H9 (cell line): ENCODE measurements at regions not wholly inside any gene's neighbourhood (a gene's known extent, or its start where the extent isn't known, plus 50 kb on each side); places are given as distances from the start of the nearest gene placed in this dataset.

Experiments
- DNase-seq: peaks from one replicate; pipeline ENCODE4 v3.0.0-alpha.2; 2017
- H2AFZ ChIP-seq: one replicate; pipeline ENCODE4 v1.6.1; 2013; ENCODE audit warnings: mild to moderate bottlenecking, low read length, control low read depth, moderate library complexity
- H2AK5ac ChIP-seq: 2 replicates; pipeline ENCODE4 v1.6.1; 2013; ENCODE audit warnings: low read length, control low read depth, mixed read lengths; ENCODE audit not compliant: insufficient read length
- H2BK120ac ChIP-seq: one replicate; pipeline ENCODE4 v1.6.1; 2013; ENCODE audit warnings: low read depth, mild to moderate bottlenecking, low read length, control low read depth, inconsistent platforms; ENCODE audit not compliant: poor library complexity, severe bottlenecking
- H2BK12ac ChIP-seq: 2 replicates; pipeline ENCODE4 v1.6.1; 2013; ENCODE audit warnings: low read length, control low read depth, mixed read lengths, low read depth; ENCODE audit not compliant: insufficient read length
- H2BK15ac ChIP-seq: 2 replicates; pipeline ENCODE4 v1.6.1; 2013; ENCODE audit warnings: low read depth, low read length, control low read depth
- H2BK20ac ChIP-seq: one replicate; pipeline ENCODE4 v1.6.1; 2013; ENCODE audit warnings: low read depth, mild to moderate bottlenecking, low read length, control low read depth, inconsistent platforms; ENCODE audit not compliant: poor library complexity, severe bottlenecking
- H2BK5ac ChIP-seq: 2 replicates; pipeline ENCODE4 v1.6.1; 2013; ENCODE audit warnings: low read length, control low read depth, mixed read lengths; ENCODE audit not compliant: insufficient read length
- H3K14ac ChIP-seq: 2 replicates; pipeline ENCODE4 v1.6.1; 2013; ENCODE audit warnings: low read length, control low read depth; ENCODE audit not compliant: insufficient read depth
- H3K18ac ChIP-seq: 2 replicates; pipeline ENCODE4 v1.6.1; 2013; ENCODE audit warnings: low read depth, mild to moderate bottlenecking, mixed read lengths, low read length, control low read depth; ENCODE audit not compliant: insufficient read length
- H3K23ac ChIP-seq: 2 replicates; pipeline ENCODE4 v1.6.1; 2013; ENCODE audit warnings: low read length, control low read depth, mixed read lengths, low read depth; ENCODE audit not compliant: insufficient read length
- H3K23me2 ChIP-seq: 2 replicates; pipeline ENCODE4 v1.6.1; 2013; ENCODE audit warnings: low read depth, mild to moderate bottlenecking, mixed read lengths, low read length, control low read depth; ENCODE audit not compliant: insufficient read length, poor library complexity, severe bottlenecking
- H3K27ac ChIP-seq: 2 replicates; pipeline ENCODE4 v1.5.1; 2013; ENCODE audit warnings: low read length, control low read depth, mixed read lengths, low read depth; ENCODE audit not compliant: insufficient read length
- H3K27me3 ChIP-seq: 2 replicates; pipeline ENCODE4 v1.6.1; 2013; ENCODE audit warnings: low read length, control low read depth, inconsistent platforms; ENCODE audit not compliant: insufficient read depth
- H3K4ac ChIP-seq: 2 replicates; pipeline ENCODE4 v1.6.1; 2013; ENCODE audit warnings: low read depth, mild to moderate bottlenecking, control low read depth, inconsistent platforms, low read length, moderate library complexity
- H3K4me1 ChIP-seq: 2 replicates; pipeline ENCODE4 v1.6.1; 2013; ENCODE audit warnings: low read length, control low read depth, inconsistent platforms; ENCODE audit not compliant: insufficient read depth
- H3K4me2 ChIP-seq: 2 replicates; pipeline ENCODE4 v1.6.1; 2013; ENCODE audit warnings: low read length, control low read depth, mixed read lengths; ENCODE audit not compliant: insufficient read length, insufficient read depth
- H3K56ac ChIP-seq: 2 replicates; pipeline ENCODE4 v1.6.1; 2013; ENCODE audit warnings: low read depth, mild to moderate bottlenecking, mixed read lengths, low read length, control low read depth; ENCODE audit not compliant: insufficient read length
- H3K79me1 ChIP-seq: 2 replicates; pipeline ENCODE4 v1.6.1; 2013; ENCODE audit warnings: low read depth, mild to moderate bottlenecking, moderate library complexity, low read length, control low read depth, inconsistent platforms; ENCODE audit not compliant: insufficient read depth, poor library complexity, severe bottlenecking
- H3K79me2 ChIP-seq: 2 replicates; pipeline ENCODE4 v1.6.1; 2013; ENCODE audit warnings: low read length, control low read depth, inconsistent platforms; ENCODE audit not compliant: insufficient read depth
- H3K9ac ChIP-seq: 2 replicates; pipeline ENCODE4 v1.6.1; 2013; ENCODE audit warnings: low read length, control low read depth, mixed read lengths; ENCODE audit not compliant: insufficient read length; ENCODE audit errors: extremely low read depth
- H3K9me3 ChIP-seq: one replicate; pipeline ENCODE4 v1.6.1; 2013; ENCODE audit warnings: low read depth, low read length, inconsistent platforms; ENCODE audit not compliant: control insufficient read depth
- H3T11ph ChIP-seq: one replicate; pipeline ENCODE4 v1.6.1; 2013; ENCODE audit warnings: mild to moderate bottlenecking, low read length, control low read depth, inconsistent platforms
- H4K20me1 ChIP-seq: one replicate; pipeline ENCODE4 v1.6.1; 2013; ENCODE audit not compliant: control insufficient read depth, insufficient read length, insufficient read depth
- H4K5ac ChIP-seq: 2 replicates; pipeline ENCODE4 v1.6.1; 2013; ENCODE audit warnings: low read depth, mild to moderate bottlenecking, mixed read lengths, low read length, control low read depth; ENCODE audit not compliant: insufficient read length
- H4K8ac ChIP-seq: replicated peaks from 2 replicates; pipeline ENCODE4 v1.6.1; 2013; ENCODE audit warnings: low read length, control low read depth, mixed read lengths, low read depth; ENCODE audit not compliant: insufficient read length
- H4K91ac ChIP-seq: 2 replicates; pipeline ENCODE4 v1.6.1; 2013; ENCODE audit warnings: low read depth, mild to moderate bottlenecking, moderate library complexity, mixed read lengths, low read length, control low read depth; ENCODE audit not compliant: insufficient read length
- H3K27ac Mint-ChIP-seq, 3 experiments: 2 replicates in 2 of 3; 3 replicates in 1 of 3; pipeline ENCODE4 v1.8.0; 2020 to 2021; ENCODE audit warnings: mixed read lengths in 3 of 3, mild to moderate bottlenecking in 1 of 3, moderate library complexity in 1 of 3
- H3K27me3 Mint-ChIP-seq: 2 replicates; pipeline ENCODE4 v1.8.0; 2021; ENCODE audit warnings: low read depth, mild to moderate bottlenecking, moderate library complexity, mixed read lengths
- H3K36me3 Mint-ChIP-seq, 3 experiments: 2 replicates in 2 of 3; 3 replicates in 1 of 3; pipeline ENCODE4 v1.8.0; 2020 to 2021; ENCODE audit warnings: low read depth in 3 of 3, mixed read lengths in 3 of 3; ENCODE audit not compliant: insufficient read depth in 1 of 3
- H3K4me1 Mint-ChIP-seq, 2 experiments: 2 replicates each; pipeline ENCODE4 v1.8.0; 2020; ENCODE audit warnings: mixed read lengths in 2 of 2
- H3K4me3 Mint-ChIP-seq, 2 experiments: 2 replicates in 1 of 2; 3 replicates in 1 of 2; pipeline ENCODE4 v1.8.0; 2020 to 2021; ENCODE audit warnings: mild to moderate bottlenecking in 2 of 2, mixed read lengths in 2 of 2, moderate library complexity in 1 of 2
- H3K9me3 Mint-ChIP-seq, 2 experiments: 2 replicates in 1 of 2; 3 replicates in 1 of 2; pipeline ENCODE4 v1.8.0; 2020; ENCODE audit warnings: mild to moderate bottlenecking in 2 of 2, mixed read lengths in 2 of 2, moderate library complexity in 1 of 2
- CTCF ChIP-seq: fragments of 200-600 bp; sonication (generic); conservative IDR thresholded peaks from 3 replicates; pipeline ENCODE4 v1.8.0; 2021; ENCODE audit warnings: antibody characterized with exemption, mild to moderate bottlenecking
- WGBS: extraction: QIAGEN DNeasy Blood & Tissue Kit; methylation state at CpG from one replicate; pipeline ENCODE4 v1.1.7; 2013; ENCODE audit warnings: missing lambda C conversion rate, low lambda C conversion rate, mixed read lengths; ENCODE audit not compliant: insufficient read length; ENCODE audit errors: extremely low coverage; 5-methylcytosine and 5-hydroxymethylcytosine counted together

DNA sequence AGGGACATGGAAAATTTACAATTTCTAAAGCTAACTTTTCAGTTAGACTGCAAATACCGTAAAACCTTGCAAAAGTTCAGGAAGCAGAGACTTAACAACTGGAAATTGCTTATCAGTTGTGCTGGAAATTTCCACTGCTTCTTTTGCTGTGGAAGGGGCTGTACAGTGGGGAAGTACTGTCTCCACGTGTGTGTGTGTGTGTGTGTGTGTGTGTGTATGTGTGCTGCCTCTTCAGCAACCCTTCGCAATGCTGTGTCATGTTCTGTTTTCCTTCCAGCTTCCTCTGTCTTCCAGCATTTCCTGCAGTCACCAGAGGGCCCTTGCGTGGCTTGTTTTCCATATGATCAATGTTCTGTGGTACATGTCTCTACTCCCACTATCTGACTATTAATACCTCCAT lies 87.5 kb upstream of the RANBP3L start:
- no peaks in the 10 kb centered on the region for H3K9me3 Mint-ChIP-seq
- TF ChIP-seq CTCF: no peak
- no peak overlapping the region for H3K4ac ChIP-seq
- no peaks in the 10 kb centered on the region for H3K79me2 ChIP-seq
- no peak overlapping the region for H2BK5ac ChIP-seq
- no peaks in the 10 kb centered on the region; the same call in 1 of the 2 replicates for H3K27me3 Mint-ChIP-seq
- no peak overlapping the region for H2BK20ac ChIP-seq
- no peak overlapping the region for H3K4me3 Mint-ChIP-seq
- H2BK12ac ChIP-seq: no peak overlapping the region
- no peaks in the 10 kb centered on the region for H3K4me1 ChIP-seq
- H3K14ac ChIP-seq: no peak overlapping the region
- no peaks in the 10 kb centered on the region for H3K79me1 ChIP-seq
- no peaks in the 10 kb centered on the region for H4K20me1 ChIP-seq
- H3K23me2 ChIP-seq: no peaks in the 10 kb centered on the region
- no peak overlapping the region for H2AK5ac ChIP-seq
- H3K4me2 ChIP-seq: no peak overlapping the region
- peak overlapping the region in 2 of 3 experiments; percentile 35 to 44; a peak in 2 of 7 replicates for H3K27ac Mint-ChIP-seq
- no peak overlapping the region for H4K5ac ChIP-seq
- H3K18ac ChIP-seq: no peak overlapping the region
- H3K56ac ChIP-seq: no peak overlapping the region
- DNase-seq: no peak
- no CpG with 5 or more reads among the region's 4 CpGs for WGBS
- no peak overlapping the region for H4K8ac ChIP-seq
- H3K9me3 ChIP-seq: no peaks in the 10 kb centered on the region
- no peak overlapping the region for H3K23ac ChIP-seq
- H3K4me1 Mint-ChIP-seq: peaks cover 13% of the 10 kb centered on the region in 2 experiments
- H3K27me3 ChIP-seq: no peaks in the 10 kb centered on the region
- H2BK15ac ChIP-seq: no peak overlapping the region
- no peak overlapping the region for H4K91ac ChIP-seq
- no peak overlapping the region for H3K27ac ChIP-seq
- H3K9ac ChIP-seq: no peak overlapping the region
- H3T11ph ChIP-seq: no peak overlapping the region
- H3K36me3 Mint-ChIP-seq: no peaks in the 10 kb centered on the region
- H2BK120ac ChIP-seq: no peak overlapping the region
- no peak overlapping the region for H2AFZ ChIP-seq
